ENCODE measurements at regions not wholly inside any gene's neighbourhood (a gene's known extent, or its start where the extent isn't known, plus 50 kb on each side); places are given as distances from the start of the nearest gene placed in this dataset.

DNA sequence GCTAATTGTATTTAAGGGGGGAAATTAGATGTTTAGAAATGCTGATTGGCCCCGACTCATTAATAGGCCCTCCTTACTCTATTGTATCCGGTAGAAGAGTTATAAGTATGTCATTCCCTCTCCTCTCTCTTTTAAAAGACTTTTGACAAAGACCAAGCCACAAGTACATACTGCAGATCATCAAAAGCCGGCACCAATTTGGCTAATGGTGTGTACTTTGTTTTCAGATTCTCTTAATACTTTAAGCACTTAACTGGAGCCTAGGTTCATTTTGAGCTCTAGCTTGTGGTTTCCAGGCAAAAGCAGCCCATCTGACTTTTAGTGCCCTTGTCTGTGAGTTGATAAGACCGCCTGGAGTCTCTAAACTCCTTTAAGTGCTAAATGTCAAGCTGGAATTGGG lies 210.0 kb upstream of the LYZL1 start:
- no peak for TF ChIP-seq EZH2 (IDR thresholded peaks at IDR 0.05; ENCODE audit: borderline replicate concordance, low read length)
- TF ChIP-seq, protein P1, sequence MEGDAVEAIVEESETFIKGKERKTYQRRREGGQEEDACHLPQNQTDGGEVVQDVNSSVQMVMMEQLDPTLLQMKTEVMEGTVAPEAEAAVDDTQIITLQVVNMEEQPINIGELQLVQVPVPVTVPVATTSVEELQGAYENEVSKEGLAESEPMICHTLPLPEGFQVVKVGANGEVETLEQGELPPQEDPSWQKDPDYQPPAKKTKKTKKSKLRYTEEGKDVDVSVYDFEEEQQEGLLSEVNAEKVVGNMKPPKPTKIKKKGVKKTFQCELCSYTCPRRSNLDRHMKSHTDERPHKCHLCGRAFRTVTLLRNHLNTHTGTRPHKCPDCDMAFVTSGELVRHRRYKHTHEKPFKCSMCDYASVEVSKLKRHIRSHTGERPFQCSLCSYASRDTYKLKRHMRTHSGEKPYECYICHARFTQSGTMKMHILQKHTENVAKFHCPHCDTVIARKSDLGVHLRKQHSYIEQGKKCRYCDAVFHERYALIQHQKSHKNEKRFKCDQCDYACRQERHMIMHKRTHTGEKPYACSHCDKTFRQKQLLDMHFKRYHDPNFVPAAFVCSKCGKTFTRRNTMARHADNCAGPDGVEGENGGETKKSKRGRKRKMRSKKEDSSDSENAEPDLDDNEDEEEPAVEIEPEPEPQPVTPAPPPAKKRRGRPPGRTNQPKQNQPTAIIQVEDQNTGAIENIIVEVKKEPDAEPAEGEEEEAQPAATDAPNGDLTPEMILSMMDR (IDR thresholded peaks at IDR 0.05; ENCODE audit: low read length): no peak
- H4K20me1 ChIP-seq (ENCODE audit: insufficient read depth, low read length): no peaks in the 10 kb centered on the region

DNA sequence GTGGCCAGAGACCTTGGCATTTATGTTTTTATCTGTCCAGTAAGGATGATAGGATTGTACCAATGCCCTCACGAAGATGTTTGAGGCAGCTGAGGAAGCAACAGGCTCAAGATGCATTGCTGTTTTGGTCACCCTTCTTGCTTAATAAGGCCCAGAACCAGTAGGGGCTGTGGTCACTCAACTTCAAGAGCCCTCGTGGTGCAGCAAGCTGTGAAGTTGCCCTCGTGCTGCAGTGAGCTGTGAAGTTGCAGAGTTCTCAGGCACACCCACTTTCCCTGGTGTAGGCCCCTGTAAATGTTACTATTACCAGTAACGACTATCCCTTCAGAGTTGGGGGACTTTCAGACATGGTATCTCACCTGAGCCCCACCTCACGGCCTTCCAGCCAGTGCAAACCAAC lies 207.6 kb upstream of the LYZL1 start:
- Histone ChIP-seq H3K4me2 (ENCODE audit: low read length) (no peak overlapping the region), H3K9me2 (ENCODE audit: low read depth, low read length) (no peaks in the 10 kb centered on the region), H3K9ac (ENCODE audit: low read length) (no peak overlapping the region), H2AFZ (ENCODE audit: low read length) (no peak overlapping the region), H3K27ac (ENCODE audit: low read depth, low read length, poor library complexity, severe bottlenecking) (no peak overlapping the region), H3K79me2 (ENCODE audit: insufficient read depth, low read length) (no peaks in the 10 kb centered on the region), H3F3A (ENCODE audit: insufficient read depth, low read length) (no peaks in the 10 kb centered on the region), H3K36me3 (ENCODE audit: insufficient read depth, low read length) (no peaks in the 10 kb centered on the region), H3K9me3 (ENCODE audit: low read length) (no peaks in the 10 kb centered on the region), H4K20me1 (ENCODE audit: insufficient read depth, low read length) (no peaks in the 10 kb centered on the region), H3K27me3 (ENCODE audit: insufficient read depth, low read length) (no peaks in the 10 kb centered on the region), H3K4me1 (ENCODE audit: insufficient read depth, low read length, severe bottlenecking) (no peaks in the 10 kb centered on the region), H3K4me3 (ENCODE audit: low read depth, low read length, poor library complexity, severe bottlenecking) (no peak overlapping the region)
- TF ChIP-seq EZH2 (IDR thresholded peaks at IDR 0.05; ENCODE audit: borderline replicate concordance, low read length): no peak

More for the DNA sequence above, 210.0 kb upstream of the LYZL1 start:
- H3K9ac ChIP-seq (ENCODE audit: low read length): no peak overlapping the region
- no peaks in the 10 kb centered on the region for H3K4me1 ChIP-seq (ENCODE audit: insufficient read depth, low read length, severe bottlenecking)
- H3K4me3 ChIP-seq (ENCODE audit: low read depth, low read length, poor library complexity, severe bottlenecking): no peak overlapping the region
- no peaks in the 10 kb centered on the region for H3K79me2 ChIP-seq (ENCODE audit: insufficient read depth, low read length)
- H3K27ac ChIP-seq (ENCODE audit: low read depth, low read length, poor library complexity, severe bottlenecking): no peak overlapping the region
- no peaks in the 10 kb centered on the region for H3K9me3 ChIP-seq (ENCODE audit: low read length)
- no peaks in the 10 kb centered on the region for H3K9me2 ChIP-seq (ENCODE audit: low read depth, low read length)
- no peaks in the 10 kb centered on the region for H3K36me3 ChIP-seq (ENCODE audit: insufficient read depth, low read length)
- no peak overlapping the region for H2AFZ ChIP-seq (ENCODE audit: low read length)
- no peaks in the 10 kb centered on the region for H3F3A ChIP-seq (ENCODE audit: insufficient read depth, low read length)
- no peaks in the 10 kb centered on the region for H3K27me3 ChIP-seq (ENCODE audit: insufficient read depth, low read length)
- H3K4me2 ChIP-seq (ENCODE audit: low read length): no peak overlapping the region

- H3K27ac ChIP-seq (ENCODE audit: low read depth, low read length, poor library complexity, severe bottlenecking): no peak overlapping the region
- H3K4me3 ChIP-seq (ENCODE audit: low read depth, low read length, poor library complexity, severe bottlenecking): no peak overlapping the region
- H4K20me1 ChIP-seq (ENCODE audit: insufficient read depth, low read length): no peaks in the 10 kb centered on the region
- TF ChIP-seq, protein P1 (IDR thresholded peaks at IDR 0.05; ENCODE audit: low read length): no peak
- no peak for TF ChIP-seq EZH2 (IDR thresholded peaks at IDR 0.05; ENCODE audit: borderline replicate concordance, low read length)
- H3K79me2 ChIP-seq (ENCODE audit: insufficient read depth, low read length): no peaks in the 10 kb centered on the region
- H3K4me1 ChIP-seq (ENCODE audit: insufficient read depth, low read length, severe bottlenecking): no peaks in the 10 kb centered on the region
- no peak overlapping the region for H3K4me2 ChIP-seq (ENCODE audit: low read length)
- H3K9me3 ChIP-seq (ENCODE audit: low read length): no peaks in the 10 kb centered on the region
- no peaks in the 10 kb centered on the region for H3K36me3 ChIP-seq (ENCODE audit: insufficient read depth, low read length)
- H3K9ac ChIP-seq (ENCODE audit: low read length): no peak overlapping the region
- no peaks in the 10 kb centered on the region for H3F3A ChIP-seq (ENCODE audit: insufficient read depth, low read length)
- no peaks in the 10 kb centered on the region for H3K9me2 ChIP-seq (ENCODE audit: low read depth, low read length)
- H2AFZ ChIP-seq (ENCODE audit: low read length): no peak overlapping the region
- H3K27me3 ChIP-seq (ENCODE audit: insufficient read depth, low read length): no peaks in the 10 kb centered on the region
Measured at GRCh38 chr10:29081951-29082685, 206.8 kb upstream of the LYZL1 start.

- H3K4me2 ChIP-seq (ENCODE audit: low read length): no peak overlapping the region
- H3K4me1 ChIP-seq (ENCODE audit: insufficient read depth, low read length, severe bottlenecking): no peaks in the 10 kb centered on the region
- no peaks in the 10 kb centered on the region for H3K79me2 ChIP-seq (ENCODE audit: insufficient read depth, low read length)
- no peak overlapping the region for H3K27ac ChIP-seq (ENCODE audit: low read depth, low read length, poor library complexity, severe bottlenecking)
- no peaks in the 10 kb centered on the region for H4K20me1 ChIP-seq (ENCODE audit: insufficient read depth, low read length)
- no peak overlapping the region for H3K9ac ChIP-seq (ENCODE audit: low read length)
- H3K9me3 ChIP-seq (ENCODE audit: low read length): no peaks in the 10 kb centered on the region
- no peak overlapping the region for H3K4me3 ChIP-seq (ENCODE audit: low read depth, low read length, poor library complexity, severe bottlenecking)
- TF ChIP-seq, protein P1 (IDR thresholded peaks at IDR 0.05; ENCODE audit: low read length): no peak
- TF ChIP-seq EZH2 (IDR thresholded peaks at IDR 0.05; ENCODE audit: borderline replicate concordance, low read length): no peak
- H3F3A ChIP-seq (ENCODE audit: insufficient read depth, low read length): no peaks in the 10 kb centered on the region
- no peaks in the 10 kb centered on the region for H3K27me3 ChIP-seq (ENCODE audit: insufficient read depth, low read length)
- no peaks in the 10 kb centered on the region for H3K36me3 ChIP-seq (ENCODE audit: insufficient read depth, low read length)
- H3K9me2 ChIP-seq (ENCODE audit: low read depth, low read length): no peaks in the 10 kb centered on the region
- no peak overlapping the region for H2AFZ ChIP-seq (ENCODE audit: low read length)
Measured at GRCh38 chr10:29083096-29083495, 205.8 kb upstream of the LYZL1 start.

Measured in OCI-LY1 (cell line).